NT2/D1 (cell line): ENCODE measurements at regions not wholly inside any gene's neighbourhood (a gene's known extent, or its start where the extent isn't known, plus 50 kb on each side); places are given as distances from the start of the nearest gene placed in this dataset.

Experiments
- SUZ12 ChIP-seq: IDR thresholded peaks from 2 replicates; pipeline ENCODE4 v1.6.1; 2011; ENCODE audit not compliant: insufficient read length, insufficient read depth; ENCODE audit errors: extremely low read depth
- YY1 ChIP-seq: IDR thresholded peaks from 2 replicates; pipeline ENCODE4 v1.6.1; 2011; ENCODE audit not compliant: insufficient read length, insufficient read depth

DNA sequence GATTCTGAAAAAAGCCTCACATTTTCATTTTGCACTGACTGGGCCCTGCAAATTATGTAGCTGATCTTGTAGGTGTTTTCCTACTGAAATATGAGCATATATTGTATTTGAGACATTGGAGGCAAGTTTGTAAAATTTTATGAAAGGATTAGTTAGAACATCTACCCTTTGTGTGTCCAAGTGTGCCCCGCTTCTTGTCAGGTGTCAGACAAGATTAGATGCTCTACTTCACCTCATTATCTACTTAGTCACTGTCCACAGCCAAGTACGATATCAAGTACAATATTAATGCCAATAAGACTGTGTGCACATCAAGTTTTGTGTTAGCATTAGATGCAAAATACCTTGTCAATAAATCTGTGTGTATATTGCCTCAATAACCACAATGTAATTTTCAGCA is 67.8 kb upstream of the RPRM start:
- no peak for TF ChIP-seq YY1
- no peak for TF ChIP-seq SUZ12
